A673 (cell line): ENCODE measurements at regions not wholly inside any gene's neighbourhood (a gene's known extent, or its start where the extent isn't known, plus 50 kb on each side); places are given as distances from the start of the nearest gene placed in this dataset.

ENCODE experiments used
- BruUV-seq: library from RNA; stranded (reverse); fragments of 400-500 nt; replicated peaks from 2 replicates; lab custom pipeline; 2021; lab: Mats Ljungman, UMichigan
- CTCF ChIA-PET: fragments of 300-600 bp; sonication (Branson Sonifier 250); formaldehyde crosslinking; loops from one replicate; lab custom pipeline; 2022; ENCODE audit warnings: antibody characterized with exemption; lab: Charles Lee
- POLR2A ChIA-PET: fragments of 300-600 bp; sonication (Branson Sonifier 250); formaldehyde crosslinking; loops from one replicate; lab custom pipeline; 2022; ENCODE audit warnings: antibody characterized with exemption; ENCODE audit not compliant: low non-redundant PET; lab: Charles Lee
- DNase-seq: peaks from one replicate; pipeline ENCODE4 v3.0.0-alpha.2; 2015; ENCODE audit warnings: low spot score
- H3K27ac ChIP-seq: fragments of 200-600 bp; sonication (generic); 2 replicates; pipeline ENCODE4 v1.5.1; 2016; ENCODE audit warnings: mixed run types, low read depth, mild to moderate bottlenecking, mixed read lengths, antibody characterized with exemption, low read length; ENCODE audit not compliant: poor library complexity, severe bottlenecking
- H3K27me3 ChIP-seq: fragments of 200-600 bp; sonication (generic); replicated peaks from 2 replicates; pipeline ENCODE4 v1.6.1; 2017; ENCODE audit warnings: mixed run types, low read depth, mild to moderate bottlenecking, mixed read lengths, antibody characterized with exemption, low read length; ENCODE audit not compliant: insufficient read depth, poor library complexity
- H3K36me3 ChIP-seq: fragments of 200-600 bp; sonication (generic); 2 replicates; pipeline ENCODE4 v1.6.1; 2016; ENCODE audit warnings: mixed run types, mild to moderate bottlenecking, mixed read lengths, antibody characterized with exemption, low read length; ENCODE audit not compliant: insufficient read depth, poor library complexity, severe bottlenecking
- H3K4me1 ChIP-seq: fragments of 200-600 bp; sonication (generic); 2 replicates; pipeline ENCODE4 v1.6.1; 2017; ENCODE audit warnings: mixed run types, mild to moderate bottlenecking, mixed read lengths, antibody characterized with exemption, low read length; ENCODE audit not compliant: insufficient read depth, poor library complexity, severe bottlenecking
- H3K4me3 ChIP-seq: fragments of 200-600 bp; sonication (generic); 2 replicates; pipeline ENCODE4 v1.5.1; 2016; ENCODE audit warnings: low read depth, mixed run types, mild to moderate bottlenecking, mixed read lengths, low read length; ENCODE audit not compliant: poor library complexity, severe bottlenecking
- H3K9me3 ChIP-seq: fragments of 200-600 bp; sonication (generic); 2 replicates; pipeline ENCODE4 v1.6.1; 2016; ENCODE audit warnings: mixed run types, low read depth, mild to moderate bottlenecking, mixed read lengths, antibody characterized with exemption, low read length; ENCODE audit not compliant: poor library complexity, severe bottlenecking
- CTCF ChIP-seq: fragments of 300-800, 200-600 bp; sonication (generic); conservative IDR thresholded peaks from 2 replicates; pipeline ENCODE4 v1.5.1; 2017; ENCODE audit warnings: low read depth, mild to moderate bottlenecking, antibody characterized with exemption, low read length, moderate library complexity, mixed read lengths
- EZH2 ChIP-seq: fragments of 200-600 bp; sonication (generic); IDR thresholded peaks from 2 replicates; pipeline ENCODE4 v1.6.1; 2017; ENCODE audit warnings: borderline replicate concordance, low read depth, mild to moderate bottlenecking, mixed read lengths, antibody characterized with exemption, low read length; ENCODE audit not compliant: poor library complexity, severe bottlenecking
- intact Hi-C: fragments of 100-400 bp; cut with micrococcal nuclease; formaldehyde crosslinking; loops from one replicate; pipeline ENCODE4 v1.10.0; 2022; ENCODE audit not compliant: unreplicated experiment

- Histone ChIP-seq H3K27me3 (no peaks in the 10 kb centered on the region), H3K9me3 (no peaks in the 10 kb centered on the region), H3K27ac (no peak overlapping the region), H3K36me3 (no peaks in the 10 kb centered on the region), H3K4me1 (no peaks in the 10 kb centered on the region), H3K4me3 (no peak overlapping the region)
- no peak for DNase-seq
- ChIA-PET CTCF (no interaction called here), POLR2A (no interaction called here)
- intact Hi-C loops = no loop called here
- BruUV-seq = no TSS peak
- TF ChIP-seq CTCF = no peak
- TF ChIP-seq EZH2 = no peak
Measured at GRCh38 chr4:189511581-189511980, 429.1 kb upstream of the FRG1 start.

GRCh38 chr4:189513421-189513820, 427.3 kb upstream of the FRG1 start:
- no peak overlapping the region for H3K4me3 ChIP-seq
- BruUV-seq = no TSS peak
- ChIA-PET CTCF (no interaction called here), POLR2A (no interaction called here)
- H3K4me1 ChIP-seq = no peaks in the 10 kb centered on the region
- intact Hi-C loops = no loop called here
- H3K27me3 ChIP-seq = no peaks in the 10 kb centered on the region
- H3K36me3 ChIP-seq = no peaks in the 10 kb centered on the region
- H3K9me3 ChIP-seq = no peaks in the 10 kb centered on the region
- H3K27ac ChIP-seq = no peak overlapping the region
- DNase-seq = no peak
- TF ChIP-seq CTCF = no peak
- no peak for TF ChIP-seq EZH2

- no peak overlapping the region for H3K27ac ChIP-seq
- POLR2A ChIA-PET = no interaction called here
- intact Hi-C loops = no loop called here
- DNase-seq = no peak
- no peaks in the 10 kb centered on the region for H3K27me3 ChIP-seq
- no peaks in the 10 kb centered on the region for H3K4me1 ChIP-seq
- CTCF ChIA-PET = no interaction called here
- no peaks in the 10 kb centered on the region for H3K9me3 ChIP-seq
- no peak overlapping the region for H3K4me3 ChIP-seq
- no peaks in the 10 kb centered on the region for H3K36me3 ChIP-seq
- TF ChIP-seq CTCF (no peak), EZH2 (no peak)
- no TSS peak for BruUV-seq
Measured at GRCh38 chr4:189514209-189514608, 426.5 kb upstream of the FRG1 start.
